A673 (cell line): ENCODE measurements at regions not wholly inside any gene's neighbourhood (a gene's known extent, or its start where the extent isn't known, plus 50 kb on each side); places are given as distances from the start of the nearest gene placed in this dataset.
"Not testable (repeated sequence)": the region's sequence is repeated elsewhere in the genome, so short reads cannot be mapped to it uniquely, and the experiment has no call there.

ENCODE experiments used
- EZH2 ChIP-seq: fragments of 200-600 bp; sonication (generic); IDR thresholded peaks from 2 replicates; pipeline ENCODE4 v1.6.1; 2017; ENCODE audit warnings: borderline replicate concordance, low read depth, mild to moderate bottlenecking, mixed read lengths, antibody characterized with exemption, low read length; ENCODE audit not compliant: poor library complexity, severe bottlenecking
- TF ChIP-seq, protein P1 (sequence below): fragments of 300-800, 200-600 bp; sonication (generic); conservative IDR thresholded peaks from 2 replicates; pipeline ENCODE4 v1.5.1; 2017; ENCODE audit warnings: low read depth, mild to moderate bottlenecking, antibody characterized with exemption, low read length, moderate library complexity, mixed read lengths

DNA sequence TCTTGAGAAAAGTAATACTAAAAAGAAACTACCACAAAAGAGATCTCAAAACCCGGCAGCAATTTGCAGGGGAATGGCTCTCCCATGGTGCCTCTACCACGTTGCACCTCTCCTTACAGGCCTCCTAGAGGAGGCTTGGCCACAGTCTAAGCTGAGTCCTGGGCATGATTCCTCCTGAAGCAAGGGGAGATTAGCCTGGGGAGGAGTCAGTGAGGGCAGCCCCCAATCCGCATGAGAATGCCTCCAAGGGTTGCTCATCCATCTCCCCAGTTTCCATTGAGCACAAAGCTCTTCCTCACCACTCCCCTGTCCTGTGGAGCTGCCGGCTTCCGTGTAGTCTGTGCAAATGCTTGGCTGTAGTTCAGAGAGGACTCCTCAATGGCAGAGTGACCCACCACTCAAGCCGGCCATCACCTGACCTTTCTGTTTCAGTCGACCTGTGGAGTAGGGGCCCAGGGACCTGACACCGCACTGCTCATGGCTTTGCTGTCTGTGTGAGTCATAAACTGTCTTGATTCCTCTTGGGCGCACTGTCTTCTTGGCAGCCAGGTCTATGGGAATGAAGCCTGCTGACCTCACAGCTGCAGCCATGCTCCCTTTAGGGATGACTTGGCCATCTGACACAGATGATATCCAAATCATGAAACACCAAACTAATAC is 224.2 kb upstream of the SGCG start:
- TF ChIP-seq, protein P1, sequence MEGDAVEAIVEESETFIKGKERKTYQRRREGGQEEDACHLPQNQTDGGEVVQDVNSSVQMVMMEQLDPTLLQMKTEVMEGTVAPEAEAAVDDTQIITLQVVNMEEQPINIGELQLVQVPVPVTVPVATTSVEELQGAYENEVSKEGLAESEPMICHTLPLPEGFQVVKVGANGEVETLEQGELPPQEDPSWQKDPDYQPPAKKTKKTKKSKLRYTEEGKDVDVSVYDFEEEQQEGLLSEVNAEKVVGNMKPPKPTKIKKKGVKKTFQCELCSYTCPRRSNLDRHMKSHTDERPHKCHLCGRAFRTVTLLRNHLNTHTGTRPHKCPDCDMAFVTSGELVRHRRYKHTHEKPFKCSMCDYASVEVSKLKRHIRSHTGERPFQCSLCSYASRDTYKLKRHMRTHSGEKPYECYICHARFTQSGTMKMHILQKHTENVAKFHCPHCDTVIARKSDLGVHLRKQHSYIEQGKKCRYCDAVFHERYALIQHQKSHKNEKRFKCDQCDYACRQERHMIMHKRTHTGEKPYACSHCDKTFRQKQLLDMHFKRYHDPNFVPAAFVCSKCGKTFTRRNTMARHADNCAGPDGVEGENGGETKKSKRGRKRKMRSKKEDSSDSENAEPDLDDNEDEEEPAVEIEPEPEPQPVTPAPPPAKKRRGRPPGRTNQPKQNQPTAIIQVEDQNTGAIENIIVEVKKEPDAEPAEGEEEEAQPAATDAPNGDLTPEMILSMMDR = not testable (repeated sequence)
- not testable (repeated sequence) for TF ChIP-seq EZH2
